ENCODE measurements at regions not wholly inside any gene's neighbourhood (a gene's known extent, or its start where the extent isn't known, plus 50 kb on each side); places are given as distances from the start of the nearest gene placed in this dataset.

- TF ChIP-seq ZNF462 (CRISPR knock-in tag; IDR thresholded peaks at IDR 0.05), result no peak
- TF ChIP-seq EZH2 (IDR thresholded peaks at IDR 0.05; ENCODE audit: low read depth, unreplicated experiment), result no peak
- TF ChIP-seq ETS1 (IDR thresholded peaks at IDR 0.05), result no peak
- TF ChIP-seq ZNF331 (CRISPR knock-in tag; IDR thresholded peaks at IDR 0.05; ENCODE audit: low read depth), result no peak
These were observed 354.3 kb downstream of the BUD13 start (continued) for GRCh38 chr11:116418388-116419041.

- Mint-ChIP-seq H3K36me3 (ENCODE audit: low read depth) (peaks cover 6% of the 10 kb centered on the region; the same call in 2 of the 3 replicates), H3K27me3 (ENCODE audit: insufficient read depth, low read depth, poor library complexity) (peaks cover 4% of the 10 kb centered on the region), H3K27ac (no peak overlapping the region), H3K4me3 (no peak overlapping the region), H3K9me3 (peaks cover 16% of the 10 kb centered on the region), H3K4me1 (peaks cover 41% of the 10 kb centered on the region)
- Histone ChIP-seq H3K27ac (ENCODE audit: low read depth) (no peak overlapping the region), H3K4me2 (no peak overlapping the region), H3F3A (replicated peaks; ENCODE audit: low read depth) (no peaks in the 10 kb centered on the region), H3K36me3 (ENCODE audit: insufficient read depth) (no peaks in the 10 kb centered on the region), H4K20me1 (replicated peaks; ENCODE audit: insufficient read depth) (no peaks in the 10 kb centered on the region), H3K4me1 (ENCODE audit: insufficient read depth) (peaks cover 13% of the 10 kb centered on the region; the same call in 1 of the 2 replicates), H3K9me2 (ENCODE audit: insufficient read depth) (peaks cover 4% of the 10 kb centered on the region; the same call in 1 of the 2 replicates), H3K4me3 (no peak overlapping the region), H3K79me2 (replicated peaks; ENCODE audit: insufficient read depth) (no peaks in the 10 kb centered on the region), H2AFZ (no peak overlapping the region), H3K27me3 (ENCODE audit: insufficient read depth) (no peaks in the 10 kb centered on the region)
- no peak for DNase-seq (ENCODE audit: low spot score)
- no peak for ATAC-seq
- TF ChIP-seq REST (IDR thresholded peaks at IDR 0.05; ENCODE audit: unreplicated experiment), result no peak
These were observed 355.9 kb downstream of the BUD13 start for GRCh38 chr11:116416852-116417251.
